Aorta (tissue), 5 donors: ENCODE measurements at regions not wholly inside any gene's neighbourhood (a gene's known extent, or its start where the extent isn't known, plus 50 kb on each side); places are given as distances from the start of the nearest gene placed in this dataset.

Source experiments
- ATAC-seq: fragments of 200-7000 bp; cut with Tn5 transposase; one replicate; pipeline ENCODE4 v1.9.1; 2022; ENCODE audit warnings: moderate library complexity; ENCODE audit not compliant: low FRiP score
- DNase-seq, 2 donors: peaks; one replicate each; pipeline ENCODE4 v3.0.0-alpha.2; 2020
- H3K27ac ChIP-seq, 2 donors: one replicate each; pipeline ENCODE4 v1.5.1; 2013; ENCODE audit warnings: low read length in 2 of 2, mild to moderate bottlenecking in 2 of 2, moderate library complexity in 2 of 2, control low read depth in 1 of 2, inconsistent platforms in 1 of 2, low read depth in 1 of 2
- H3K27me3 ChIP-seq, 2 donors: one replicate each; pipeline ENCODE4 v1.6.1; 2013; ENCODE audit warnings: control low read depth in 1 of 2, low read length in 1 of 2, mild to moderate bottlenecking in 1 of 2, moderate library complexity in 1 of 2; ENCODE audit not compliant: insufficient read depth in 2 of 2, control insufficient read depth in 1 of 2
- H3K36me3 ChIP-seq, 2 donors: one replicate each; pipeline ENCODE4 v1.6.1; 2013; ENCODE audit warnings: control low read depth in 1 of 2, low read length in 1 of 2, mild to moderate bottlenecking in 1 of 2; ENCODE audit not compliant: insufficient read depth in 2 of 2, control insufficient read depth in 1 of 2
- H3K4me1 ChIP-seq, 2 donors: one replicate each; pipeline ENCODE4 v1.6.1; 2013; ENCODE audit warnings: low read length in 2 of 2, control low read depth in 1 of 2, mild to moderate bottlenecking in 1 of 2, moderate library complexity in 1 of 2; ENCODE audit not compliant: insufficient read depth in 2 of 2, control insufficient read depth in 1 of 2
- H3K4me3 ChIP-seq, 2 donors: one replicate each; pipeline ENCODE4 v1.5.1; 2013; ENCODE audit warnings: low read length in 2 of 2, control low read depth in 1 of 2, mild to moderate bottlenecking in 1 of 2
- H3K9me3 ChIP-seq: one replicate; pipeline ENCODE4 v1.6.1; 2013; ENCODE audit warnings: mild to moderate bottlenecking, low read length; ENCODE audit not compliant: control insufficient read depth
- WGBS, 2 donors: extraction: QIAGEN DNeasy Blood & Tissue Kit; methylation state at CpG; one replicate each; pipeline ENCODE4 v1.1.7; 2013; 5-methylcytosine and 5-hydroxymethylcytosine counted together
- intact Hi-C, 2 donors: fragments of 100-400 bp; cut with DNase I; formaldehyde crosslinking; loops; one replicate each; pipeline versions ENCODE4 v1.14.2 to v1.15.0; 2022
- donor health status: healthy with polysubstance abuse.
- donor health status: Bipolar disorder and iron deficiency.
- donor health status: DM: no; HTN: no; CAD: no.
- donor health status: DM: no; HTN: no; CAD: no.
- donor health status: DM: yes; HTN: yes; CAD: no.

GRCh38 chr7:145009876-145010275, 174.0 kb upstream of the TPK1 start:
- no peak overlapping the region for H3K27ac ChIP-seq
- no peak overlapping the region for H3K4me3 ChIP-seq
- no peaks in the 10 kb centered on the region for H3K27me3 ChIP-seq
- no peaks in the 10 kb centered on the region for H3K36me3 ChIP-seq
- intact Hi-C loops = no loop called here
- ATAC-seq = no peak
- no peak for DNase-seq
- no peaks in the 10 kb centered on the region for H3K9me3 ChIP-seq
- H3K4me1 ChIP-seq = no peaks in the 10 kb centered on the region
- WGBS, 2 donors = 87 to 88% methylated on average over 3 of the region's 3 CpGs

- Histone ChIP-seq H3K9me3 (peaks cover 2% of the 10 kb centered on the region), H3K27me3 (no peaks in the 10 kb centered on the region), H3K27ac (no peak overlapping the region), H3K36me3 (no peaks in the 10 kb centered on the region), H3K4me1 (no peaks in the 10 kb centered on the region), H3K4me3 (no peak overlapping the region)
- 88 to 90% methylated on average over 2 of the region's 2 CpGs for WGBS, 2 donors
- intact Hi-C loops = no loop called here
- no peak for ATAC-seq
- no peak for DNase-seq
These were observed 169.7 kb upstream of the TPK1 start for GRCh38 chr7:145005601-145006000.

GRCh38 chr7:144997512-144997911, 161.7 kb upstream of the TPK1 start:
- intact Hi-C loops = no loop called here
- no peaks in the 10 kb centered on the region for H3K36me3 ChIP-seq
- H3K27ac ChIP-seq = no peak overlapping the region
- H3K9me3 ChIP-seq = peaks cover 2% of the 10 kb centered on the region
- DNase-seq (no peak), ATAC-seq (no peak)
- H3K4me3 ChIP-seq = no peak overlapping the region
- no peaks in the 10 kb centered on the region for H3K4me1 ChIP-seq
- H3K27me3 ChIP-seq = no peaks in the 10 kb centered on the region

GRCh38 chr7:144995495-144995894, 159.6 kb upstream of the TPK1 start:
- H3K27ac ChIP-seq = no peak overlapping the region
- 72 to 77% methylated on average over 2 of the region's 2 CpGs for WGBS, 2 donors
- no peaks in the 10 kb centered on the region for H3K36me3 ChIP-seq
- H3K27me3 ChIP-seq = no peaks in the 10 kb centered on the region
- DNase-seq = no peak
- no peaks in the 10 kb centered on the region for H3K4me1 ChIP-seq
- ATAC-seq = no peak
- no peaks in the 10 kb centered on the region for H3K9me3 ChIP-seq
- intact Hi-C loops = no loop called here
- H3K4me3 ChIP-seq = no peak overlapping the region

- 50 to 74% methylated on average over 2 of the region's 2 CpGs for WGBS, 2 donors
- no peaks in the 10 kb centered on the region for H3K36me3 ChIP-seq
- no peak overlapping the region for H3K4me3 ChIP-seq
- no peak overlapping the region for H3K27ac ChIP-seq
- intact Hi-C loops = no loop called here
- ATAC-seq = no peak
- H3K27me3 ChIP-seq = no peaks in the 10 kb centered on the region
- no peaks in the 10 kb centered on the region for H3K9me3 ChIP-seq
- no peak for DNase-seq
- H3K4me1 ChIP-seq = no peaks in the 10 kb centered on the region
These were observed 155.2 kb upstream of the TPK1 start for GRCh38 chr7:144991041-144991440.

- Histone ChIP-seq H3K36me3 (no peaks in the 10 kb centered on the region), H3K9me3 (no peaks in the 10 kb centered on the region), H3K4me1 (no peaks in the 10 kb centered on the region), H3K27me3 (no peaks in the 10 kb centered on the region), H3K4me3 (no peak overlapping the region), H3K27ac (no peak overlapping the region)
- no peak for ATAC-seq
- intact Hi-C loops = no loop called here
- DNase-seq = no peak
- WGBS, 2 donors = 35 to 43% methylated on average over 1 of the region's 1 CpG
These were observed 151.8 kb upstream of the TPK1 start for GRCh38 chr7:144987686-144988085.

- DNase-seq = no peak
- intact Hi-C loops = loop anchor here in 1 of 2 donors (5.0 kb wide), 1 partner anchor 35 kb away; no protein-coding TSS in a partner anchor
- no peak overlapping the region for H3K4me3 ChIP-seq
- no peak overlapping the region for H3K27ac ChIP-seq
- no peaks in the 10 kb centered on the region for H3K36me3 ChIP-seq
- ATAC-seq = no peak
- H3K27me3 ChIP-seq = no peaks in the 10 kb centered on the region
- no peaks in the 10 kb centered on the region for H3K4me1 ChIP-seq
- 0 to 29% methylated on average over 1 of the region's 1 CpG for WGBS, 2 donors
- H3K9me3 ChIP-seq = peaks cover 2% of the 10 kb centered on the region
These were observed 146.3 kb upstream of the TPK1 start for GRCh38 chr7:144982133-144982532.

GRCh38 chr7:144975882-144976281, 140.0 kb upstream of the TPK1 start:
- ATAC-seq (no peak), DNase-seq (no peak)
- H3K27ac ChIP-seq = no peak overlapping the region
- peaks cover 2% of the 10 kb centered on the region for H3K9me3 ChIP-seq
- no peak overlapping the region for H3K4me3 ChIP-seq
- no peaks in the 10 kb centered on the region for H3K4me1 ChIP-seq
- 70 to 72% methylated on average over 4 of the region's 4 CpGs for WGBS, 2 donors
- H3K27me3 ChIP-seq = no peaks in the 10 kb centered on the region
- intact Hi-C loops = no loop called here
- no peaks in the 10 kb centered on the region for H3K36me3 ChIP-seq

GRCh38 chr7:144969787-144970186, 133.9 kb upstream of the TPK1 start:
- Histone ChIP-seq H3K4me1 (no peaks in the 10 kb centered on the region), H3K4me3 (no peak overlapping the region), H3K27ac (no peak overlapping the region), H3K9me3 (no peaks in the 10 kb centered on the region), H3K36me3 (no peaks in the 10 kb centered on the region), H3K27me3 (peaks cover 0 to 2% of the 10 kb centered on the region in 2 donors)
- DNase-seq (no peak), ATAC-seq (no peak)
- intact Hi-C loops = no loop called here
- 81 to 84% methylated on average over 3 of the region's 3 CpGs for WGBS, 2 donors
